ENCODE measurements at regions not wholly inside any gene's neighbourhood (a gene's known extent, or its start where the extent isn't known, plus 50 kb on each side); places are given as distances from the start of the nearest gene placed in this dataset.

DNA sequence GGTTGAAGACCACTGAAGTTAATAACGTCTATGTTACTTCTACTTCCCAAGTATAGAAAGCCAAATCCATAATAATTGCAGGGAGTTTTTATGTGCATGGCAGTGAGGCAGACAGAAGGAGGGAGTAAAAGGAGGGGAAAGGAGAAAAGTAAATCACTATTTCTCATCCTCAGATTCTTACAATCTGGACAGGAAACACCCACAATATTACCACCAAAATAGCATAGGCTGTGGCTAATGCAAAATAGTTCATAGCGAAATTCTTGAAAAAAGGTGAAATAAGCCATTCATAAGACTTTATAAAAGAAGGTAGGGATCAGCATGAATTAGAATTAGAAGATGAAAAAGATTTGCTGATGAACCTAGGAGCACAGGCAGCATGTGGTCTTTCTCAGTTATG, 128.1 kb downstream of the KCNJ2 start:
- TF ChIP-seq CTCF (IDR thresholded peaks at IDR 0.05; ENCODE audit: insufficient read depth, low read length, poor library complexity, severe bottlenecking) (no peak), EZH2phosphoT487 (conservative IDR thresholded peaks at IDR 0.05; ENCODE audit: low read length) (no peak)
